ENCODE measurements at regions not wholly inside any gene's neighbourhood (a gene's known extent, or its start where the extent isn't known, plus 50 kb on each side); places are given as distances from the start of the nearest gene placed in this dataset.

- ATAC-seq = no peak
- H3K9ac ChIP-seq (ENCODE audit: low read length) = no peak overlapping the region
- no peak overlapping the region for H3K4me2 ChIP-seq (ENCODE audit: low read length)
- ChIA-PET CTCF (no interaction called here), POLR2A (ENCODE audit: unreplicated experiment) (no interaction called here)
- H3K4me1 ChIP-seq (ENCODE audit: insufficient read depth, low read length) = no peaks in the 10 kb centered on the region
- no peaks in the 10 kb centered on the region for H3K36me3 ChIP-seq (ENCODE audit: low read depth, low read length)
- no peak overlapping the region for H3K4me3 ChIP-seq (ENCODE audit: low read length)
- H3F3A ChIP-seq (ENCODE audit: low read length, unreplicated experiment) = no peaks in the 10 kb centered on the region
- no peaks in the 10 kb centered on the region for H3K79me2 ChIP-seq (ENCODE audit: low read length)
- no TSS peak for BruUV-seq (replicated peaks)
- no peak overlapping the region for H2AFZ ChIP-seq (ENCODE audit: low read length)
- no peak overlapping the region for H3K27ac ChIP-seq (ENCODE audit: low read length)
- no peaks in the 10 kb centered on the region for H3K9me2 ChIP-seq (replicated peaks; ENCODE audit: low read length)
- no peaks in the 10 kb centered on the region for H3K9me3 ChIP-seq (ENCODE audit: low read length)
- H3K27me3 ChIP-seq (ENCODE audit: low read length) = no peaks in the 10 kb centered on the region
- H4K20me1 ChIP-seq (ENCODE audit: low read length) = no peaks in the 10 kb centered on the region
- no peak for DNase-seq
- intact Hi-C loops (cut with micrococcal nuclease) = no loop called here
- TF ChIP-seq EZH2 (IDR thresholded peaks at IDR 0.05; ENCODE audit: low read length, unreplicated experiment) (no peak), EZH2phosphoT487 (IDR thresholded peaks at IDR 0.05; ENCODE audit: borderline replicate concordance, low read length) (no peak), CTCF (conservative IDR thresholded peaks at IDR 0.05; ENCODE audit: low read depth, low read length) (no peak)
Observed at GRCh38 chr3:55349851-55350250, 137.3 kb downstream of the WNT5A start.

GRCh38 chr3:55343486-55344357 is 143.4 kb downstream of the WNT5A start:
- intact Hi-C loops (cut with micrococcal nuclease) = no loop called here
- no peaks in the 10 kb centered on the region for H3K4me1 ChIP-seq (ENCODE audit: insufficient read depth, low read length)

More at GRCh38 chr3:55343486-55344357, 143.4 kb downstream of the WNT5A start:
- H3K9me3 ChIP-seq (ENCODE audit: low read length) = no peaks in the 10 kb centered on the region
- H3K4me2 ChIP-seq (ENCODE audit: low read length) = no peak overlapping the region
- ChIA-PET CTCF (no interaction called here), POLR2A (ENCODE audit: unreplicated experiment) (no interaction called here)
- H3K9ac ChIP-seq (ENCODE audit: low read length) = no peak overlapping the region
- DNase-seq = no peak
- no TSS peak for BruUV-seq (replicated peaks)
- no peaks in the 10 kb centered on the region for H3K9me2 ChIP-seq (replicated peaks; ENCODE audit: low read length)
- H2AFZ ChIP-seq (ENCODE audit: low read length) = no peak overlapping the region
- no peaks in the 10 kb centered on the region for H3F3A ChIP-seq (ENCODE audit: low read length, unreplicated experiment)
- H3K27me3 ChIP-seq (ENCODE audit: low read length) = no peaks in the 10 kb centered on the region
- H3K79me2 ChIP-seq (ENCODE audit: low read length) = no peaks in the 10 kb centered on the region
- no peak for ATAC-seq
- TF ChIP-seq EZH2 (IDR thresholded peaks at IDR 0.05; ENCODE audit: low read length, unreplicated experiment) (no peak), CTCF (conservative IDR thresholded peaks at IDR 0.05; ENCODE audit: low read depth, low read length) (no peak), EZH2phosphoT487 (IDR thresholded peaks at IDR 0.05; ENCODE audit: borderline replicate concordance, low read length) (no peak)
- no peaks in the 10 kb centered on the region for H3K36me3 ChIP-seq (ENCODE audit: low read depth, low read length)
- no peaks in the 10 kb centered on the region for H4K20me1 ChIP-seq (ENCODE audit: low read length)
- no peak overlapping the region for H3K27ac ChIP-seq (ENCODE audit: low read length)
- no peak overlapping the region for H3K4me3 ChIP-seq (ENCODE audit: low read length)

All from PC-3 (cell line).